Panc1 (cell line): ENCODE measurements at regions not wholly inside any gene's neighbourhood (a gene's known extent, or its start where the extent isn't known, plus 50 kb on each side); places are given as distances from the start of the nearest gene placed in this dataset.

Source experiments
- ATAC-seq: fragments of 200-7000 bp; cut with Tn5 transposase; 2 replicates; pipeline ENCODE4 v1.9.1; 2020; ENCODE audit warnings: mild to moderate bottlenecking, moderate library complexity
- BruUV-seq: library from RNA; stranded (reverse); fragments of 400-500 nt; replicated peaks from 2 replicates; lab custom pipeline; 2021; lab: Mats Ljungman, UMichigan
- CTCF ChIA-PET: fragments of 300-600 bp; sonication (Branson Sonifier 250); formaldehyde crosslinking; loops from one replicate; lab custom pipeline; 2022; ENCODE audit warnings: antibody characterized with exemption; lab: Charles Lee
- POLR2A ChIA-PET: fragments of 300-600 bp; sonication (Branson Sonifier 250); formaldehyde crosslinking; loops from one replicate; lab custom pipeline; 2022; ENCODE audit warnings: antibody characterized with exemption; lab: Charles Lee
- DNase-seq: peaks from one replicate; pipeline ENCODE4 v3.0.0-alpha.2; 2010; ENCODE audit warnings: low read depth, low spot score
- H3K27ac ChIP-seq: 2 replicates; pipeline ENCODE4 v1.5.1; 2011; ENCODE audit warnings: mild to moderate bottlenecking, low read length, inconsistent platforms
- H3K27me3 ChIP-seq: fragments of 200-500 bp; sonication (Bioruptor generic); 2 replicates; pipeline ENCODE4 v1.6.0; 2014; ENCODE audit warnings: low read length, inconsistent platforms; ENCODE audit not compliant: control insufficient read depth, insufficient read depth
- H3K36me3 ChIP-seq: fragments of 200-500 bp; sonication (Bioruptor generic); 2 replicates; pipeline ENCODE4 v1.5.1; 2014; ENCODE audit warnings: inconsistent platforms, mild to moderate bottlenecking, low read length, moderate library complexity; ENCODE audit not compliant: control insufficient read depth, insufficient read depth
- H3K4me1 ChIP-seq: 2 replicates; pipeline ENCODE4 v1.5.1; 2011; ENCODE audit warnings: inconsistent platforms, mild to moderate bottlenecking, low read length, moderate library complexity; ENCODE audit not compliant: control insufficient read depth, insufficient read depth
- H3K4me3 ChIP-seq, 2 experiments: 2 replicates each; pipeline ENCODE4 v1.5.1; 2011 to 2012; ENCODE audit warnings: low read depth in 2 of 2, low read length in 2 of 2, mild to moderate bottlenecking in 2 of 2, inconsistent platforms in 1 of 2, moderate library complexity in 1 of 2
- H3K9me3 ChIP-seq: fragments of 200-500 bp; sonication (Bioruptor generic); 2 replicates; pipeline ENCODE4 v1.5.1; 2014; ENCODE audit warnings: low read depth, mild to moderate bottlenecking, inconsistent platforms, low read length, moderate library complexity; ENCODE audit not compliant: control insufficient read depth, insufficient read depth
- CTCF ChIP-seq: fragments of 450-650 bp; IDR thresholded peaks from 2 replicates; pipeline ENCODE4 v1.5.1; 2017; ENCODE audit warnings: mild to moderate bottlenecking
- POLR2AphosphoS5 ChIP-seq: IDR thresholded peaks from 2 replicates; pipeline ENCODE4 v1.6.1; 2012; ENCODE audit warnings: mild to moderate bottlenecking, low read depth, low read length, moderate library complexity
- REST ChIP-seq, 2 experiments: IDR thresholded peaks; 2 replicates each; pipeline ENCODE4 v1.6.1; 2011 to 2012; ENCODE audit warnings: low read depth in 2 of 2, control low read depth in 1 of 2, low read length in 1 of 2, mild to moderate bottlenecking in 1 of 2, moderate library complexity in 1 of 2; ENCODE audit not compliant: insufficient read depth in 1 of 2
- SIN3A ChIP-seq: IDR thresholded peaks from 2 replicates; pipeline ENCODE4 v1.6.1; 2012; ENCODE audit warnings: low read depth, mild to moderate bottlenecking, low read length, moderate library complexity, borderline replicate concordance; ENCODE audit not compliant: insufficient read depth
- TCF7L2 ChIP-seq: IDR thresholded peaks from 2 replicates; pipeline ENCODE4 v1.6.1; 2011; ENCODE audit warnings: mild to moderate bottlenecking, low read depth, low read length, inconsistent platforms
- in situ Hi-C: cut with HindIII; loops from 2 replicates; pipeline ENCODE4 v1.10.0; 2016; ENCODE audit warnings: low sequenced_read_pairs, low pct_unique_long_range_greater_than_20kb
- intact Hi-C: fragments of 100-400 bp; cut with micrococcal nuclease; formaldehyde crosslinking; loops from one replicate; pipeline ENCODE4 v1.10.0; 2022; ENCODE audit not compliant: unreplicated experiment

GRCh38 chr18:75530118-75530517, 102.6 kb upstream of the SMIM21 start:
- Histone ChIP-seq H3K9me3 (no peaks in the 10 kb centered on the region), H3K36me3 (no peaks in the 10 kb centered on the region), H3K4me1 (no peaks in the 10 kb centered on the region), H3K27ac (no peak overlapping the region), H3K27me3 (peaks cover 7% of the 10 kb centered on the region), H3K4me3 (no peak overlapping the region)
- in situ Hi-C loops: no loop called here
- intact Hi-C loops: no loop called here
- TF ChIP-seq CTCF (no peak), REST (IDR thresholded peaks at IDR 0.05; ENCODE audit: insufficient read depth in 1 of 2, low read depth in 2 of 2, low read length in 1 of 2) (no peak), TCF7L2 (no peak), POLR2AphosphoS5 (no peak), SIN3A (no peak)
- ATAC-seq (no peak), DNase-seq (no peak)
- CTCF ChIA-PET: interaction anchor here (0.6 kb wide), 1 partner anchor 101 kb away, joined by 3 read pairs; no protein-coding TSS in a partner anchor
- POLR2A ChIA-PET: no interaction called here
- BruUV-seq: no TSS peak

GRCh38 chr18:75529394-75529793, 101.9 kb upstream of the SMIM21 start:
- no peak overlapping the region for H3K4me3 ChIP-seq
- H3K36me3 ChIP-seq: no peaks in the 10 kb centered on the region
- CTCF ChIA-PET: no interaction called here
- no peaks in the 10 kb centered on the region for H3K4me1 ChIP-seq
- no peak for ATAC-seq
- DNase-seq: no peak
- TF ChIP-seq CTCF: no peak
- in situ Hi-C loops (no loop called here), intact Hi-C loops (no loop called here)
- no peaks in the 10 kb centered on the region for H3K9me3 ChIP-seq
- BruUV-seq: no TSS peak
- peaks cover 7% of the 10 kb centered on the region for H3K27me3 ChIP-seq
- POLR2A ChIA-PET: no interaction called here
- H3K27ac ChIP-seq: no peak overlapping the region
